GM23338 (cell line): ENCODE measurements at regions not wholly inside any gene's neighbourhood (a gene's known extent, or its start where the extent isn't known, plus 50 kb on each side); places are given as distances from the start of the nearest gene placed in this dataset.

Source experiments
- ATAC-seq: fragments of 200-7000 bp; cut with Tn5 transposase; 3 replicates; pipeline ENCODE4 v1.9.1; 2020
- DNase-seq: peaks from one replicate; pipeline ENCODE4 v3.0.0-alpha.2; 2015; ENCODE audit warnings: low spot score
- H2AFZ ChIP-seq: fragments of 200-600 bp; sonication (generic); 2 replicates; pipeline ENCODE4 v1.8.0; 2016; ENCODE audit warnings: antibody characterized with exemption, mild to moderate bottlenecking, moderate library complexity
- H3F3A ChIP-seq: fragments of 200-600 bp; sonication (generic); replicated peaks from 2 replicates; pipeline ENCODE4 v1.8.0; 2017; ENCODE audit warnings: antibody characterized with exemption, mixed run types, low read depth
- H3K27ac ChIP-seq: fragments of 200-600 bp; sonication (generic); 2 replicates; pipeline ENCODE4 v1.6.1; 2016; ENCODE audit warnings: low read depth
- H3K27me3 ChIP-seq: fragments of 200-600 bp; sonication (generic); 2 replicates; pipeline ENCODE4 v1.8.0; 2016; ENCODE audit warnings: mild to moderate bottlenecking, mixed run types, moderate library complexity; ENCODE audit not compliant: insufficient read depth
- H3K36me3 ChIP-seq: fragments of 200-600 bp; sonication (generic); 2 replicates; pipeline ENCODE4 v1.8.0; 2016; ENCODE audit warnings: mild to moderate bottlenecking; ENCODE audit not compliant: insufficient read depth
- H3K4me1 ChIP-seq: fragments of 200-600 bp; sonication (generic); 2 replicates; pipeline ENCODE4 v1.8.0; 2016; ENCODE audit warnings: mild to moderate bottlenecking, moderate library complexity; ENCODE audit not compliant: insufficient read depth
- H3K4me2 ChIP-seq: fragments of 200-600 bp; sonication (generic); 2 replicates; pipeline ENCODE4 v1.7.1; 2017; ENCODE audit warnings: mixed run types
- H3K4me3 ChIP-seq: fragments of 200-600 bp; sonication (generic); 2 replicates; pipeline ENCODE4 v1.6.1; 2016; ENCODE audit warnings: mixed run types
- H3K79me2 ChIP-seq: fragments of 200-600 bp; sonication (generic); replicated peaks from 2 replicates; pipeline ENCODE4 v1.8.0; 2017; ENCODE audit warnings: mild to moderate bottlenecking; ENCODE audit not compliant: insufficient read depth
- H3K9me2 ChIP-seq: fragments of 200-600 bp; sonication (generic); 2 replicates; pipeline ENCODE4 v1.8.0; 2017; ENCODE audit not compliant: insufficient read depth
- H4K20me1 ChIP-seq: fragments of 200-600 bp; sonication (generic); replicated peaks from 2 replicates; pipeline ENCODE4 v1.8.0; 2017; ENCODE audit warnings: mild to moderate bottlenecking; ENCODE audit not compliant: insufficient read depth
- H3K27ac Mint-ChIP-seq: 2 replicates; pipeline ENCODE4 v1.8.0; 2020; ENCODE audit warnings: inconsistent platforms, mild to moderate bottlenecking, moderate library complexity, mixed read lengths
- H3K27me3 Mint-ChIP-seq: 3 replicates; pipeline ENCODE4 v1.8.0; 2022; ENCODE audit warnings: low read depth, mild to moderate bottlenecking, moderate library complexity, mixed read lengths, inconsistent platforms; ENCODE audit not compliant: insufficient read depth, poor library complexity
- H3K36me3 Mint-ChIP-seq: 3 replicates; pipeline ENCODE4 v1.8.0; 2021; ENCODE audit warnings: low read depth, mild to moderate bottlenecking, inconsistent platforms, moderate library complexity, mixed read lengths
- H3K4me1 Mint-ChIP-seq: 3 replicates; pipeline ENCODE4 v1.8.0; 2020; ENCODE audit warnings: mild to moderate bottlenecking, inconsistent platforms, mixed read lengths
- H3K4me3 Mint-ChIP-seq: 3 replicates; pipeline ENCODE4 v1.8.0; 2021; ENCODE audit warnings: moderate library complexity, mild to moderate bottlenecking, inconsistent platforms, mixed read lengths
- H3K9me3 Mint-ChIP-seq: 3 replicates; pipeline ENCODE4 v1.8.0; 2020; ENCODE audit warnings: moderate library complexity, mild to moderate bottlenecking, inconsistent platforms, mixed read lengths
- CREB1 ChIP-seq: fragments of 250-450 bp; sonication (Bioruptor Pico); IDR thresholded peaks from 2 replicates; pipeline ENCODE4 v1.5.0; 2020; ENCODE audit warnings: low read depth, mild to moderate bottlenecking, moderate library complexity
- EZH2 ChIP-seq: fragments of 200-600 bp; sonication (generic); IDR thresholded peaks from one replicate; pipeline ENCODE4 v1.8.0; 2017; ENCODE audit warnings: antibody characterized with exemption, mild to moderate bottlenecking, low read depth; ENCODE audit not compliant: unreplicated experiment
- EZH2phosphoT487 ChIP-seq: fragments of 200-600 bp; sonication (generic); IDR thresholded peaks from one replicate; pipeline ENCODE4 v1.8.1; 2018; ENCODE audit warnings: antibody characterized with exemption; ENCODE audit not compliant: unreplicated experiment
- JUNB ChIP-seq: IDR thresholded peaks from one replicate; pipeline ENCODE4 v1.6.1; 2016; ENCODE audit warnings: antibody characterized with exemption; ENCODE audit not compliant: unreplicated experiment
- NANOG ChIP-seq: IDR thresholded peaks from 2 replicates; pipeline ENCODE4 v1.6.1; 2016; ENCODE audit warnings: antibody characterized with exemption, borderline replicate concordance
- POLR2AphosphoS5 ChIP-seq: IDR thresholded peaks from 2 replicates; pipeline ENCODE4 v1.6.1; 2016; ENCODE audit warnings: antibody characterized with exemption, low read depth
- REST ChIP-seq: IDR thresholded peaks from one replicate; pipeline ENCODE4 v1.6.1; 2018; ENCODE audit warnings: antibody characterized with exemption; ENCODE audit not compliant: unreplicated experiment
- STAT1 ChIP-seq: IDR thresholded peaks from one replicate; pipeline ENCODE4 v1.6.1; 2016; ENCODE audit warnings: antibody characterized with exemption; ENCODE audit not compliant: unreplicated experiment
- ZNF114 ChIP-seq: fragments of 250-450 bp; sonication (Bioruptor Pico); IDR thresholded peaks from 2 replicates; pipeline ENCODE4 v1.5.0; 2020; ENCODE audit warnings: mild to moderate bottlenecking, moderate library complexity
- ZNF331 ChIP-seq: fragments of 250-450 bp; sonication (Bioruptor Pico); IDR thresholded peaks from 2 replicates; pipeline ENCODE4 v1.5.0; 2020; ENCODE audit warnings: low read depth, mild to moderate bottlenecking, moderate library complexity
- ZNF462 ChIP-seq: fragments of 250-450 bp; sonication (Bioruptor Pico); IDR thresholded peaks from 2 replicates; pipeline ENCODE4 v1.5.0; 2020; ENCODE audit warnings: mild to moderate bottlenecking, moderate library complexity
- TF ChIP-seq, protein P1 (sequence below), 2 experiments: fragments of 200-600 bp in 1 of 2; sonication (generic) in 1 of 2; conservative IDR thresholded peaks; 2 replicates each; pipeline versions ENCODE4 v1.5.1 to v1.6.1; 2016 to 2017; ENCODE audit warnings: antibody characterized with exemption in 2 of 2, low read depth in 2 of 2, mild to moderate bottlenecking in 2 of 2, moderate library complexity in 1 of 2
- TF ChIP-seq, protein P2 (sequence below): IDR thresholded peaks from 2 replicates; pipeline ENCODE4 v1.6.1; 2016; ENCODE audit warnings: antibody characterized with exemption

DNA sequence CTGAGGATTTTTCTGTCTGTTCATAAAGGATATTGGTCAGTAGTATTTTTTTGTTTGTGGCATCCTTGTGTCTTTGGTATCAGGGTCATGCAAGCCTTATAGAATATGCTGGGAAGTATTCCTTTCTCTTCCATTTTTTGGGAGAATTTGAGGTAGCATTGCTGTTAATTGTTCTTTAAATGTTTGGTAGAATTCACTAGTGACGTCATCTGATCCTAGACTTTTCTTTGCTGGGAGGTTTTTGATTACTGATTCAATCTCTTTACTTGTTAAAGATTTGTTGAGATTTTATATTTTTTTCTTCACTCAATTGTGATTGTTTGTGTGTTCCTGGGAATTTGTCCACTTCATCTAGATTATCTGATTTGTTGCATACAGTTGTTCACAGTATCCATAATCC is 234.4 kb upstream of the ATP6AP2 start:
- H3K27me3 Mint-ChIP-seq: no peaks in the 10 kb centered on the region
- no peak for TF ChIP-seq REST
- no peak for TF ChIP-seq ZNF462
- no peak for TF ChIP-seq ZNF114 (CRISPR knock-in tag)
- no peak for TF ChIP-seq ZNF331
- TF ChIP-seq, protein P1, sequence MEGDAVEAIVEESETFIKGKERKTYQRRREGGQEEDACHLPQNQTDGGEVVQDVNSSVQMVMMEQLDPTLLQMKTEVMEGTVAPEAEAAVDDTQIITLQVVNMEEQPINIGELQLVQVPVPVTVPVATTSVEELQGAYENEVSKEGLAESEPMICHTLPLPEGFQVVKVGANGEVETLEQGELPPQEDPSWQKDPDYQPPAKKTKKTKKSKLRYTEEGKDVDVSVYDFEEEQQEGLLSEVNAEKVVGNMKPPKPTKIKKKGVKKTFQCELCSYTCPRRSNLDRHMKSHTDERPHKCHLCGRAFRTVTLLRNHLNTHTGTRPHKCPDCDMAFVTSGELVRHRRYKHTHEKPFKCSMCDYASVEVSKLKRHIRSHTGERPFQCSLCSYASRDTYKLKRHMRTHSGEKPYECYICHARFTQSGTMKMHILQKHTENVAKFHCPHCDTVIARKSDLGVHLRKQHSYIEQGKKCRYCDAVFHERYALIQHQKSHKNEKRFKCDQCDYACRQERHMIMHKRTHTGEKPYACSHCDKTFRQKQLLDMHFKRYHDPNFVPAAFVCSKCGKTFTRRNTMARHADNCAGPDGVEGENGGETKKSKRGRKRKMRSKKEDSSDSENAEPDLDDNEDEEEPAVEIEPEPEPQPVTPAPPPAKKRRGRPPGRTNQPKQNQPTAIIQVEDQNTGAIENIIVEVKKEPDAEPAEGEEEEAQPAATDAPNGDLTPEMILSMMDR (conservative IDR thresholded peaks at IDR 0.05; ENCODE audit: low read depth in 2 of 2): no peak
- TF ChIP-seq STAT1: no peak
- TF ChIP-seq NANOG: no peak
- no peak for TF ChIP-seq CREB1
- TF ChIP-seq EZH2phosphoT487: no peak
- no peak for TF ChIP-seq JUNB
- TF ChIP-seq POLR2AphosphoS5: no peak
- no peak for TF ChIP-seq EZH2
- TF ChIP-seq, protein P2, sequence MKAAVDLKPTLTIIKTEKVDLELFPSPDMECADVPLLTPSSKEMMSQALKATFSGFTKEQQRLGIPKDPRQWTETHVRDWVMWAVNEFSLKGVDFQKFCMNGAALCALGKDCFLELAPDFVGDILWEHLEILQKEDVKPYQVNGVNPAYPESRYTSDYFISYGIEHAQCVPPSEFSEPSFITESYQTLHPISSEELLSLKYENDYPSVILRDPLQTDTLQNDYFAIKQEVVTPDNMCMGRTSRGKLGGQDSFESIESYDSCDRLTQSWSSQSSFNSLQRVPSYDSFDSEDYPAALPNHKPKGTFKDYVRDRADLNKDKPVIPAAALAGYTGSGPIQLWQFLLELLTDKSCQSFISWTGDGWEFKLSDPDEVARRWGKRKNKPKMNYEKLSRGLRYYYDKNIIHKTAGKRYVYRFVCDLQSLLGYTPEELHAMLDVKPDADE: no peak
- H2AFZ ChIP-seq: no peak overlapping the region
- no peak for DNase-seq
- H3K4me3 Mint-ChIP-seq: no peak overlapping the region
- H4K20me1 ChIP-seq: no peaks in the 10 kb centered on the region
- no peaks in the 10 kb centered on the region for H3K9me2 ChIP-seq
- H3K4me1 ChIP-seq: no peaks in the 10 kb centered on the region
- H3K36me3 ChIP-seq: no peaks in the 10 kb centered on the region
- no peaks in the 10 kb centered on the region for H3K27me3 ChIP-seq
- no peaks in the 10 kb centered on the region for H3K4me1 Mint-ChIP-seq
- no peak overlapping the region for H3K27ac Mint-ChIP-seq
- H3K79me2 ChIP-seq: no peaks in the 10 kb centered on the region
- H3K4me2 ChIP-seq: no peak overlapping the region
- no peak overlapping the region for H3K27ac ChIP-seq
- no peaks in the 10 kb centered on the region for H3F3A ChIP-seq
- no peak overlapping the region for H3K4me3 ChIP-seq
- peaks cover 3% of the 10 kb centered on the region; the same call in 1 of the 3 replicates for H3K36me3 Mint-ChIP-seq
- peaks cover 18% of the 10 kb centered on the region for H3K9me3 Mint-ChIP-seq
- ATAC-seq: no peak
